Mesenteric fat pad (tissue), 1 donor: ENCODE measurements at regions not wholly inside any gene's neighbourhood (a gene's known extent, or its start where the extent isn't known, plus 50 kb on each side); places are given as distances from the start of the nearest gene placed in this dataset.

Experiments
- DNase-seq: peaks from one replicate; pipeline ENCODE4 v3.0.0-alpha.2; 2020; ENCODE audit warnings: low spot score
- donor health status: DM: yes; HTN: yes; CAD: no.

DNA sequence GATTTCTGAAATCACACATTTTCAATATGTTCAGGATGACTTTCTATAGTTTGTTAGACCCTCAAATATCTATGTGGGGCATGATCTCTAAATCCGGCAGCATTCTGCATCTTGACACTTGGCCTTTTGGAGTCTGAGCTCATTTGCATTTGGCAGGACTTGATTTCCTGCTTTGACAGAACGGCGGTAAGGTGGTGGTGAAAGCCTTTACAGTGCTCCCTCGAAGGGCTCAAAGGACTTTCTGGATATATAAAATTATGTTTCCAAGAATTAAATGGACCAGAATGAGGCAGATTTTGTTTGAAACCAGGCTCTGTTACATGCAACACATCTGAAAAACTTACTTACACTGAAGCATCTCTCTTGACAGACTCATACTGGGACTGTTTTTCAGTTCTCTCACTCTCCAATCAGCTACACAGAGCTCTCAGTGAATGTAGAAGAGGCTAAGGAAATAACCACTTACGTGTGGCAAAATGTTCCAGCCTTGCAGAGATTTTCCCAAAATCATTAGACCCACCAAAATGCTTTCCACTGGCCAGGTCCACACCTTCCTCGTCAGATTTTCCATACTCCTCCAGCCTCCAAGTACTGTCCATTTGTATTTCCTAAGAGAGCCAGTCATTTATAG lies 207.2 kb downstream of the SPRY2 start:
- no peak for DNase-seq

- no peak for DNase-seq
Observed at GRCh38 chr13:80132741-80133601, 208.0 kb downstream of the SPRY2 start.

GRCh38 chr13:80131204-80131603 lies 209.7 kb downstream of the SPRY2 start:
- no peak for DNase-seq

DNA sequence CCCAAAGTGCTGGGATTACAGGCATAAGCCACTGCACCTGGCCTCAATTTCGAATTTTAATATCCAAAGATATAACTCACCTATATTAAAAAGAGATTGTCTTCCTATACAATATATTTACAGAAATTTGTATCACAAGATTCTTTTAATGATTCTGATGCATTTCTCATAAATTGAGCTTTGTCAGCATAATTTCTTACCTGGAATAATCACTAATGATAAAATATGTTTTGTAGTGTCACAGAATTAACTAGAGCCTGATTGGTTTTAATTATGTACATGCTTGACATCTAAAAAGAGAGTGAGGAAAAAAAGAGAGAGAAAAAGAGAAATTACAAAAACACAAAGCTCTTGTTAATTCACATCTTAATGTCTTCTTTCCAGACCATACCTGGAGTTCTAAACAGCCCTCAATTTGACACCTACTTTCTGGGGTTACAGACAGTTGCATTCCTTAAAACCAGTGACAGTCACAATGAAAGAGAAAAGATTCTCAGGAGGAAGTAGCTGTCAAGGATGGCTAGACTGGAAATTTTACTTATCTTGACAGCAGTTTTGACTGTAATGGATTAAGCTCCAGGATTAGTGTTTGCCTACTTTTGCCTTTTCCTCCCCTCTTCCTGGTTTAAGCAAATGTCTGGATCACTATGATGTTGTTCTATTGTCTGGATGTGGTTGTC lies 214.4 kb downstream of the SPRY2 start:
- no peak for DNase-seq

GRCh38 chr13:80123945-80124344 lies 217.0 kb downstream of the SPRY2 start:
- DNase-seq = no peak

DNA sequence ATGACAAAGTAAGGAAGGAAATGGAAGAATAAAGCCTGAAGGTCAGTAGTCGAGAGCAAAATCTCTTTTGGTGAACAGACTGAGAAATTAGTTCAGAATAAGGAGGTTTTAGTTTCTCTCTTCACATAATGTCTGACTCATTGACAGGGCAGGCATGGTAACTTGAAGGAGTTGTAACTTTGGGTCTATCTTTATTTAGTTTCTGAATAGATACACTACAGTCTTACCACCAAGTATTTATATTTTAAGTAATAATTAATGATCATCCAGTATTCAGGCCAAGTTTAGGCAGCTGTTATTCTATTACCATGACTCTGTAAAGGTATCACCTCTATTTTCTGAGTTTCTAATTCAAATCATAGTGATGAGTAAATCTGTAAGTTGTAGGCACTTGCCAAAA lies 219.9 kb downstream of the SPRY2 start:
- DNase-seq = no peak

DNA sequence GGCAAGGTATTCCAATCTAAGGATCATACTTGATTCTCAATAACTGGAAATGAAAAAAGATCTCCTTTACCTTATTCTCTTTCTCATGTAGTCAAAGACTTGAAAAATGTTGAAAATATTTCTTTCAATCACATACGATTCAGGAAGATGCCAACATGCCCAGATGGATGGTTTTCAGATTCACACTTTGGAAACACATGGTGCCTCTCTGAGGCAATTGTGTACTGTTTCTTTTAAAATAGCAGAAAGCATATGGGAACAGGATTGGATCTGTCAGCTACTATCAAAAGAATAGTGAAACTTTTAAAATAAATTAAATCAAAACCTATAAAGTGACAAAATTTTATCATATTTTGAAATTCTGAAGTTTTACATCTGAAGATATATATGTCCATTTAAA lies 222.4 kb downstream of the SPRY2 start:
- no peak for DNase-seq

GRCh38 chr13:80118099-80118498 lies 222.8 kb downstream of the SPRY2 start:
- no peak for DNase-seq

GRCh38 chr13:80117515-80117914 lies 223.4 kb downstream of the SPRY2 start:
- no peak for DNase-seq

DNA sequence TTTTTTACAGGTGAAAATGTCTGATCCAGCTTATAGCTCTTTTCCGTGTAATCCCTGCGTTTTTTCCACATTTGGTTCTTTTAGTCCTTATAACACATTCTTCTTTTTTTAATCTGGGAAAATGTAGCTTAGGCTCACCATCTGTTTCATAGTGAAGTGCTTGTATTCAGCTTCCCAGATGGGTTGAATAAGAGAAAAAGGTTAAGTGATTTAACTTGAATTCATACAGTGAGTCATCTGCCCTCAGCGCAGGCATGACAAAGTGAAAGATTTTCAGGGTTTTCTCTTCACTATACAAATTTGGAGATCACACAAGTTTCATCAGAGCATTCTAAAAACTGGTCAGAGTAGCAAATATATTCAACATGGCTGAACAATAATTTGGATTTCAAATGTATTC lies 224.8 kb downstream of the SPRY2 start:
- DNase-seq = no peak

DNA sequence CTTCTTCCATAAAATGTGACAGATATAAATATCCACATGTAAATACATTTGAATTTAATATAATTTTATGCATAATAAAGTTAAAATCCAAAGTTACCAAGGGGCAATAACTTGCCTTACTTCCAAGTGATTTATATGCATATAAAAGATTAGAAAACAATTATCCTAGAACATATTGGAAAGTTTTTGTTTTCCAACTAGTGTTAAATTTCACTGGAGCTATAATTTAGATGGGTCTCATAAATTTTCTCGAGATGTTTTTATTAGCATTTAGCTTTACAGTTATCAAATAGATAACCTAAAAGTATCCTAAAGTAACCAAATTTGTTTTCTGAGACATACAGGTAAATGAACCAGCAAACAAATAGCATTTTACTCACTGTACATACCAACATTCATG lies 225.3 kb downstream of the SPRY2 start:
- DNase-seq = no peak

- DNase-seq = no peak
Observed at GRCh38 chr13:80113714-80114454, 227.0 kb downstream of the SPRY2 start.

DNA sequence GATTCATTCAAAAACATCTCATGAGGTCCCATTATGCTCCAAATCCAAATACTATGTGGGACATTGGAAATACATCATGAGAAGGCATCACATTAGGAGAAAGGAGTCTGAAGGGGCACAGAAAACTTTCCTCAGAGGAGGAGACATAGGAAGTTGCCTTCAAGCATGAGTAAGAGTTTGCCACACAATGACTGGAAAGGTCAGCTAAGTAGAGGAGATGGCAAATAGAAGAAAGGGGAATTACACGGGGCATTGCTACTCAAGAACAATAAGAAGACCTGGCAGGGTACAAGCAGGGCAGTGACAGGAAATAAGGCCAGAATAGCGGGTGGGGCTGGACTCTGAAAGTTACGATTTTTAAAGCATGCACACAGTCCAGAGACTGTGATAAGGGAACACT lies 231.6 kb downstream of the SPRY2 start:
- DNase-seq = no peak

GRCh38 chr13:80105350-80105749 lies 235.6 kb downstream of the SPRY2 start:
- DNase-seq = no peak

GRCh38 chr13:80101040-80101439 lies 239.9 kb downstream of the SPRY2 start:
- no peak for DNase-seq

GRCh38 chr13:80100636-80101035 lies 240.3 kb downstream of the SPRY2 start:
- no peak for DNase-seq

DNA sequence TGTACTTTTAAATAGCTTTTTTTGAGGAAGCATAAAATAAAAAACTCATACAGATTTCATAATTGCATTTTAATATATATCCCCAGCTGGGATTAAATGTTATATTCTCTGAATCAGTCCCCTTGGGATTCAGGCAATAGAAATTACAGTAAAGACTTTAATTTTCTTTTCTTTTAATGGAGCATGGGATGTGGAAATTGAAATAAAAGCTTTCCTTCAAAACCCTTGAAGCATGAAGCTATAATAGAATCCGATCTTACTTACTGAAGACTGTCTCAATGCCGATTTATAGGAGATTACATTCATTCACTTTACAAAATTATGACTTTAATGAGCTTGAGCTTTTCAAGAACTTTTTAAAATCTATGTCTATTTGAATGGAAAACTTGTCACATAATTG lies 243.4 kb downstream of the SPRY2 start:
- no peak for DNase-seq

DNA sequence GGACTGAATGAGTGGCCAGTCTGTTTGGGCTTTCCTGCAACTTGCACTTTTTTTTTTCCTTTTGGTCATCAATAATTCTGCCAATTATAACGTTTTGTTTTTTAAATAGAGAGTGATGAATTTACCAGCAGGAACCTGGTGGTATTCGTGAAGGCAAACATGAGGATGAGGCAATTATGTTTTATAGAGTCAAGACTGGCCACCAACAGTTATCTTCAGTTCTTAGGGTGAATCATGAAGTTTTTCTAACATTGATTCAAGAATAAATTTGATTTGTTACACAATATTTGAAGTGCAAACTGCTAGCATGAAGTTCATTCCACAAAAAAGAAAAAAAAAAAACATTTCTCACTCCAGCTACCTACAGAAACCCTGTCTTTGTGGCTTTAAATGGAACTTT lies 244.5 kb downstream of the SPRY2 start:
- no peak for DNase-seq

GRCh38 chr13:80094526-80094925 lies 246.4 kb downstream of the SPRY2 start:
- DNase-seq = no peak

GRCh38 chr13:80093888-80094287 lies 247.0 kb downstream of the SPRY2 start:
- no peak for DNase-seq

- no peak for DNase-seq
Observed at GRCh38 chr13:80086304-80086721, 254.6 kb downstream of the SPRY2 start.
